DMS153 treated with DMSO at 0.1 percent for 48 hours (cell line): ENCODE measurements at regions not wholly inside any gene's neighbourhood (a gene's known extent, or its start where the extent isn't known, plus 50 kb on each side); places are given as distances from the start of the nearest gene placed in this dataset.
"Not testable (repeated sequence)": the region's sequence is repeated elsewhere in the genome, so short reads cannot be mapped to it uniquely, and the experiment has no call there.

Experiments
- DNase-seq: peaks from one replicate; lab custom pipeline; 2025; ENCODE audit not compliant: unreplicated experiment; lab: John Stamatoyannopoulos, UW

DNA sequence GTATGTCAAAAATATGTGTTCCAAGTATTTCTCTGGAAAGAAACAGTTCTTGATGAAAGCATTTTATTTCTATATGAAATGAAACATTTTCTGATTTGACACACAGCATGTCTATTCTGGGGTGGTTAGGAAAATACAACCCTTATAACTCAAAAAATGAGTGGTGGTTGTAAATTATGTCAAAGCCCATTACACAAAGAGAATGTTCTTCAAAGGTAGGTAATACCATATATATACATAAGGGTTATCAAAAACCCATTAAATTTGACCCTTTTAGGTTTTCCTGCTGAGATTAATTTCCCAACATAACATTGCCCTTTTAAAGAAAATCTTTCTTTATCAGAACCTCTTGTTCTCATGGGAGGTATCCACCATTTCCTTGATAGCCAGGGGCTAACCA is 420.5 kb upstream of the TECRL start:
- no peak for DNase-seq

DNA sequence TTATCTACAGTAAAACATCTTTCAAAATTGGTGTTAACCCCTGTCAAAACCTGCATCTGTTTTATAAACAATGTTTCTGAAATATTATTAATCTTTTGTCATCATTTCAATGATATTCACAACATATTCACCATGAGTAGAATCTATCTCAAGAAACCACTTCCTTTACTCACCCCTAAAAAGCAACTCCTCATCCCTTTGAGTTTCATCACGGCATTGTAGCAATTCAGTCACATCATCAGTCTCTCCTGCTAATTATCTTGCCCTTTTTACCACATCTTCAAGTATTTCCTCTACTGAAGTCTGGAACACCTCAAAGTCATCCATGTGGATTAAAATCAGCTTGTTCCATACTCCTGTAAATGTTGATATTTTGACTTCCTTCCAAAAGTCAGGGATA is 415.3 kb upstream of the TECRL start:
- no peak for DNase-seq

DNA sequence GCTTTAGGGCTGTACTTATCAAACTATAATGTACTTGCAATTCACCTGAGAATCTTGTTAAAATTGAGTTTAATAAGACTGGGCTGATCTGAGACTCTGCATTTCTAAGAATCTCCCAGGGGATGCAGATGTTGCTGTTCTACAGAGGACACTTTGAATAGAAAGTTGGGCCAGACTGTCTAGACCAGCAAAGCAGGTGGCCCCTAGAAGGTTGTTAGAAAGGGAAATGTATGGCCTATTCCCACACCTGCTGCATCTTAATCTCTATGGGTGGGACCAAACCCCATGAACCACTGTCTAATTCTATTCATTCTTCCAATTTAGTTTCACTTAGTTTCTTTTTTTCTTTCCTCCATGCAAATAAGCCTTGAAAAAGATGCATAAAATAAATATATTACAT is 413.2 kb upstream of the TECRL start:
- DNase-seq = no peak

- DNase-seq = no peak
Observed at GRCh38 chr4:64821219-64821976, 412.1 kb upstream of the TECRL start.

DNA sequence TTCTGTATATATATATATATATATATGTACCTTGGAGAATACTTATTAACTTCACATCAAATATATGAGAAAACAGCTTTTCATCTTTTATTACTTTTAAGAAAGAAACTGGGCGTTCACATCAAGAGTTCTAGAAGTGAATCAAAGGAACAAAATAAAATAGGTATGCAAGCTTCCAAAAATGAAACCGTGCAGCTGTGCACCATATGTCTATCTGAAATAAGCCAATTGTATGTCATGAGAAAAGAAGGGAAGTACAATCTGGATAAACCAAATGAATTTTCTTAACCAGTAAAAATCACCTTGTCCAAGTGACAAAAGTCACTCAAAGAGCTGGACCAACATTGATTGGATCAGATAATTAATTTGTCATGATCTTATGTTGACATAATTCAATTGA is 405.4 kb upstream of the TECRL start:
- no peak for DNase-seq

GRCh38 chr4:64807821-64808220 is 398.6 kb upstream of the TECRL start:
- no peak for DNase-seq

DNA sequence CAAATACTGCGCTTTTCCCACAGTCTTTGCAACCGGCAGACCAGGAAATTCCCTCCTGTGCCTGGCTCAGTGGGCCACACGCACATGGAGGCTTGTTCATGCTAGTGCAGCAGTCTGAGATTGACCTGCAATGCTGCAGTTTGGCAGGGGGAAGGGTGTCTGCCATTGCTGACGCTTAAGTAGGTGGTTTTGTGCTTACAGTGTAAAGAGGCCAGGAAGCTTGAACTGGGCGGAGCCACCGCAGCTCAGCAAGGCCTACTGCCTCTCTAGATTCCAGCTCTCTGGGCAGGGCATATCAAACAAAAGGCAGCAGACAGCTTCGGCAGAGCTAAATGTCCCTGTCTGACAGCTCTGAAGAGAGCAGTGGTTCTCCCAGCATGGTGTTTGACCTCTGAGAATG is 390.5 kb upstream of the TECRL start:
- no peak for DNase-seq

GRCh38 chr4:64798828-64799227 is 389.6 kb upstream of the TECRL start:
- DNase-seq = not testable (repeated sequence)

GRCh38 chr4:64796581-64796980 is 387.3 kb upstream of the TECRL start:
- no peak for DNase-seq

DNA sequence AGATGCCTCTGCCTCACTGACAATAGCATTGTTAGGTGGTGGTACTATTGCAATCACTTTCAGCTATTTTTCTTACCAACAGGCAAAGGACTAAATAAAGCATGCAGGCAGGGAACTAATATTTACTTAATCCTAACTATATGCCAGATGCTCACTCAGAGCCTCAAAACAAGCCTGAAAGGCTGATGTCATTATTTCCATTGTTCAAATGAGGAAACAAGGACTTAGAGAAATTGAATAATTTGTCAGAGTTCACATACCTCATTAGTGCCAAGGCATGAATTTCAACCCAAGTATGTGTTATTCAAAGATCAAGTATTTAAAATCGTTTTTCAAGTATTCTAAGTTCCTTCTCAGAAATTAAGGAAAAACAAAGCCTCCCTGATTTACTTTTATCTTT is 374.9 kb upstream of the TECRL start:
- peak; percentile 45 for DNase-seq

GRCh38 chr4:64781737-64782326 is 372.6 kb upstream of the TECRL start:
- DNase-seq = peak; percentile 22

DNA sequence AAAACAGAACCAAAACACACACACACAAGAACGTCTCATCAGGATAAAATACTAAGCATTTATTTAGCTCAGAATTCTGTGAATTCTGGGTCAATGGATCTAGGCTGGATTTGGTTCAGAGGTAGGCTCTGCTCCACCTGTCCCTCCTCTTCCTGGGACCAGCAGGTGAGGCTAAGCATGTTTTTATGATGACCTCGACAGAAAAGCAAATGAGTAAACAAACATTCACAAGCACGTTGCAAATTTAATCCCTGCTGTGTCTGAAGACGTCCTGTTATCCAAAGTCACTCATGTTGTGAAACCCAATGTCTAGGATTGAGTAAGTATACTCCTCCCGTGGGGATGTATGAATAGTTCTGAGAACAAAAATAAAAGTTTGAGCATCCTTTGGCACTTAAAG is 371.4 kb upstream of the TECRL start:
- no peak for DNase-seq

- no peak for DNase-seq
Observed at GRCh38 chr4:64777286-64777685, 368.0 kb upstream of the TECRL start.

GRCh38 chr4:64776820-64777219 is 367.6 kb upstream of the TECRL start:
- DNase-seq = no peak

- no peak for DNase-seq
Observed at GRCh38 chr4:64774626-64775025, 365.4 kb upstream of the TECRL start.

GRCh38 chr4:64771149-64771548 is 361.9 kb upstream of the TECRL start:
- DNase-seq = no peak

GRCh38 chr4:64767547-64767946 is 358.3 kb upstream of the TECRL start:
- DNase-seq = no peak

GRCh38 chr4:64766565-64766964 is 357.3 kb upstream of the TECRL start:
- DNase-seq = no peak

- DNase-seq = no peak
Observed at GRCh38 chr4:64756016-64756415, 346.8 kb upstream of the TECRL start.

- no peak for DNase-seq
Observed at GRCh38 chr4:64747919-64748715, 338.9 kb upstream of the TECRL start.

- DNase-seq = no peak
Observed at GRCh38 chr4:64738240-64738639, 329.0 kb upstream of the TECRL start.

- DNase-seq = not testable (repeated sequence)
Observed at GRCh38 chr4:64737854-64738138, 328.5 kb upstream of the TECRL start.
